Endothelial cell of umbilical vein (primary cell): ENCODE measurements at regions not wholly inside any gene's neighbourhood (a gene's known extent, or its start where the extent isn't known, plus 50 kb on each side); places are given as distances from the start of the nearest gene placed in this dataset.

Experiments used
- BruUV-seq: library from RNA; stranded (reverse); fragments of 400-500 nt; replicated peaks from 2 replicates; lab custom pipeline; 2021; lab: Mats Ljungman, UMichigan
- CTCF ChIA-PET: fragments of 300-600, 350-600 bp; sonication (Branson Sonifier 250); formaldehyde crosslinking; loops from one replicate; lab custom pipeline; 2021; ENCODE audit warnings: antibody characterized with exemption, inconsistent platforms; lab: Charles Lee
- POLR2A ChIA-PET: fragments of 300-600, 350-600 bp; sonication (Branson Sonifier 250); formaldehyde crosslinking; loops from one replicate; lab custom pipeline; 2021; ENCODE audit warnings: antibody characterized with exemption, inconsistent platforms; lab: Charles Lee
- DNase-seq: peaks from one replicate; pipeline ENCODE4 v3.0.0-alpha.2; 2011; ENCODE audit warnings: low read depth, low spot score
- FAIRE-seq: peaks from 2 replicates; lab custom pipeline; 2011; peaks lifted over from hg19 to GRCh38; lab: Jason Lieb, UNC
- H2AFZ ChIP-seq: 2 replicates; pipeline ENCODE4 v1.6.0; 2012; ENCODE audit warnings: low read depth, low read length, control low read depth, inconsistent platforms
- H3K27ac ChIP-seq: 2 replicates; pipeline ENCODE4 v1.5.1; 2011; ENCODE audit warnings: low read depth, mild to moderate bottlenecking, control low read depth, low read length, moderate library complexity; ENCODE audit not compliant: insufficient read depth
- H3K27me3 ChIP-seq, 2 experiments: 2 replicates each; pipeline versions ENCODE4 v1.6.0 to v1.6.1; 2011; ENCODE audit warnings: low read length in 2 of 2, mixed read lengths in 1 of 2; ENCODE audit not compliant: control insufficient read depth in 2 of 2, insufficient read depth in 2 of 2
- H3K36me3 ChIP-seq, 2 experiments: 2 replicates in 1 of 2; 3 replicates in 1 of 2; pipeline ENCODE4 v1.5.1; 2011; ENCODE audit warnings: low read length in 2 of 2, mild to moderate bottlenecking in 1 of 2, moderate library complexity in 1 of 2; ENCODE audit not compliant: control insufficient read depth in 2 of 2, insufficient read depth in 2 of 2; ENCODE audit errors: extremely low read depth in 1 of 2
- H3K4me1 ChIP-seq: 3 replicates; pipeline ENCODE4 v1.5.1; 2011; ENCODE audit warnings: mild to moderate bottlenecking, low read length; ENCODE audit not compliant: control insufficient read depth, insufficient read depth; ENCODE audit errors: extremely low read depth
- H3K4me2 ChIP-seq: 2 replicates; pipeline ENCODE4 v1.6.1; 2011; ENCODE audit warnings: low read length, control low read depth, mixed read lengths; ENCODE audit not compliant: insufficient read depth
- H3K4me3 ChIP-seq, 3 experiments: fragments of 200-600 bp in 1 of 3; sonication (generic), shearing (Covaris generic) in 1 of 3; replicated peaks in 1 of 3; 2 replicates each; pipeline ENCODE4 v1.5.1; 2011 to 2016; ENCODE audit warnings: control low read depth in 3 of 3, low read length in 3 of 3, mild to moderate bottlenecking in 2 of 3, inconsistent platforms in 1 of 3, low read depth in 1 of 3, moderate library complexity in 1 of 3; ENCODE audit not compliant: insufficient read depth in 1 of 3
- H3K79me2 ChIP-seq: 2 replicates; pipeline ENCODE4 v1.6.0; 2012; ENCODE audit warnings: low read length, inconsistent platforms; ENCODE audit not compliant: control insufficient read depth, insufficient read depth
- H3K9ac ChIP-seq: replicated peaks from 2 replicates; pipeline ENCODE3; 2011; ENCODE audit warnings: low read length, control low read depth; ENCODE audit not compliant: insufficient read depth; ENCODE audit errors: extremely low read depth
- H3K9me1 ChIP-seq: replicated peaks from 3 replicates; pipeline ENCODE4 v1.6.0; 2011; ENCODE audit warnings: mild to moderate bottlenecking, low read length; ENCODE audit not compliant: control insufficient read depth, insufficient read depth; ENCODE audit errors: extremely low read depth
- H3K9me3 ChIP-seq: replicated peaks from 2 replicates; pipeline ENCODE4 v1.5.1; 2012; ENCODE audit warnings: low read length, inconsistent platforms; ENCODE audit not compliant: control insufficient read depth, insufficient read depth
- H4K20me1 ChIP-seq: replicated peaks from 2 replicates; pipeline ENCODE3; 2011; ENCODE audit warnings: mild to moderate bottlenecking, low read length; ENCODE audit not compliant: control insufficient read depth, insufficient read depth; ENCODE audit errors: extremely low read depth
- CTCF ChIP-seq, 2 donors: IDR thresholded peaks; 1 replicate in 1 of 2; 2 replicates in 1 of 2; pipeline ENCODE4 v1.5.1; 2011; ENCODE audit warnings: low read length in 2 of 2, mild to moderate bottlenecking in 2 of 2, moderate library complexity in 2 of 2, control low read depth in 1 of 2, inconsistent platforms in 1 of 2, low read depth in 1 of 2; ENCODE audit not compliant: insufficient read depth in 1 of 2; ENCODE audit errors: extremely low read depth in 1 of 2
- EZH2 ChIP-seq: IDR thresholded peaks from 2 replicates; pipeline ENCODE4 v1.6.1; 2012; ENCODE audit warnings: borderline replicate concordance, low read depth, mild to moderate bottlenecking, moderate library complexity, low read length, inconsistent platforms; ENCODE audit not compliant: severe bottlenecking
- FOS ChIP-seq: IDR thresholded peaks from 2 replicates; pipeline ENCODE4 v1.6.1; 2011; ENCODE audit warnings: mild to moderate bottlenecking, low read length, moderate library complexity, borderline replicate concordance; ENCODE audit not compliant: insufficient read depth
- GATA2 ChIP-seq: IDR thresholded peaks from 2 replicates; pipeline ENCODE4 v1.7.0; 2011; ENCODE audit warnings: low read depth, mild to moderate bottlenecking, moderate library complexity, mixed read lengths, low read length; ENCODE audit not compliant: insufficient read length, insufficient read depth
- JUN ChIP-seq: IDR thresholded peaks from 2 replicates; pipeline ENCODE4 v1.6.1; 2011; ENCODE audit warnings: borderline replicate concordance, low read depth; ENCODE audit not compliant: insufficient read length, insufficient read depth
- MYC ChIP-seq: IDR thresholded peaks from one replicate; pipeline ENCODE4 v1.6.1; 2011; ENCODE audit warnings: mild to moderate bottlenecking, low read depth, low read length
- POLR2A ChIP-seq: IDR thresholded peaks from 2 replicates; pipeline ENCODE4 v1.6.1; 2012; ENCODE audit warnings: low read depth, mild to moderate bottlenecking, control low read depth, low read length
- POLR2AphosphoS5 ChIP-seq: IDR thresholded peaks from 2 replicates; pipeline ENCODE4 v1.6.1; 2012; ENCODE audit warnings: low read depth, mild to moderate bottlenecking, control low read depth, low read length, moderate library complexity; ENCODE audit not compliant: insufficient read depth
- dilution Hi-C: fragments of 300-500 bp; cut with MboI; formaldehyde crosslinking; loops from one replicate; pipeline ENCODE4 v1.15.0; 2019; ENCODE audit warnings: low sequenced_read_pairs; ENCODE audit not compliant: extremely low pct_ligation_motif_present
- intact Hi-C: fragments of 100-400 bp; cut with micrococcal nuclease; formaldehyde crosslinking; loops from one replicate; pipeline ENCODE4 v1.10.0; 2022
- TF ChIP-seq, protein P1 (sequence below): IDR thresholded peaks from 2 replicates; pipeline ENCODE4 v1.6.1; 2011; ENCODE audit not compliant: insufficient read depth, insufficient read length

DNA sequence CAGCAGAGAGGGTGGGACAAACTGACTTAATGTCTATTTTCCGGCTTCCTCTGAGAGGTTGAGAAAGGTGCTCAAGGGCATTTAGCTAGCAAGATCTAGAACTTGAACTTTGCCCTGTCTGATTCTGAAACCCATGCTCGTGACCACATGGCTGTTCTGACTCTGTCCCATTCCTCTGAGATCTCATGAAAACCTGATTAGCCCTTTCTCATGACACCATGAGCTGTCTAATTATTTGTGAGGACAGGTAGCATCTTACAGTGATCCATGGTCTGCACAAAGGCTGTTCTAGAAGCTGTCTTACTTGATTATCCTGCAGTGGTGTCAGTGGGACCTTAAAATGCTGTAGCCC is 89.6 kb upstream of the TOX2 start:
- CTCF ChIA-PET: interaction anchor here (0.9 to 1.7 kb wide), 4 partner anchors 8 to 291 kb away, joined by 3 to 8 read pairs (median 3); no protein-coding TSS in a partner anchor
- H3K27ac ChIP-seq: no peak overlapping the region
- H2AFZ ChIP-seq: no peak overlapping the region

More for the DNA sequence above, 89.6 kb upstream of the TOX2 start:
- intact Hi-C loops: no loop called here
- BruUV-seq: no TSS peak
- Histone ChIP-seq H3K36me3 (no peaks in the 10 kb centered on the region), H3K27me3 (peaks cover 4 to 12% of the 10 kb centered on the region in 2 experiments), H3K4me2 (no peak overlapping the region), H3K9me3 (no peaks in the 10 kb centered on the region), H3K79me2 (no peaks in the 10 kb centered on the region), H3K4me1 (no peaks in the 10 kb centered on the region), H4K20me1 (no peaks in the 10 kb centered on the region), H3K4me3 (no peak overlapping the region), H3K9me1 (no peaks in the 10 kb centered on the region), H3K9ac (no peak overlapping the region)
- no peak for FAIRE-seq
- TF ChIP-seq POLR2AphosphoS5: no peak
- no peak for TF ChIP-seq POLR2A
- TF ChIP-seq FOS: no peak
- TF ChIP-seq JUN: no peak
- no peak for TF ChIP-seq MYC
- no peak for TF ChIP-seq CTCF (IDR thresholded peaks at IDR 0.05; ENCODE audit: extremely low read depth in 1 of 2, insufficient read depth in 1 of 2, low read depth in 1 of 2, low read length in 2 of 2)
- TF ChIP-seq, protein P1, sequence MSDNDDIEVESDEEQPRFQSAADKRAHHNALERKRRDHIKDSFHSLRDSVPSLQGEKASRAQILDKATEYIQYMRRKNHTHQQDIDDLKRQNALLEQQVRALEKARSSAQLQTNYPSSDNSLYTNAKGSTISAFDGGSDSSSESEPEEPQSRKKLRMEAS: no peak
- no peak for TF ChIP-seq GATA2
- no peak for TF ChIP-seq EZH2
- no peak for DNase-seq
- POLR2A ChIA-PET: no interaction called here
- dilution Hi-C loops: no loop called here
